Osteocyte (in vitro differentiated cells): ENCODE measurements at regions not wholly inside any gene's neighbourhood (a gene's known extent, or its start where the extent isn't known, plus 50 kb on each side); places are given as distances from the start of the nearest gene placed in this dataset.

Source experiments
- DNase-seq: peaks from one replicate; pipeline ENCODE4 v3.0.0; 2021; ENCODE audit warnings: mixed read lengths; ENCODE audit not compliant: unreplicated experiment; ENCODE audit errors: extremely low spot score
- H3K27ac Mint-ChIP-seq: one replicate; pipeline ENCODE4 v1.8.0; 2021; ENCODE audit warnings: mild to moderate bottlenecking, mixed read lengths; ENCODE audit not compliant: unreplicated experiment
- H3K27me3 Mint-ChIP-seq: one replicate; pipeline ENCODE4 v1.8.0; 2021; ENCODE audit warnings: mixed read lengths; ENCODE audit not compliant: unreplicated experiment
- H3K36me3 Mint-ChIP-seq: one replicate; pipeline ENCODE4 v1.8.0; 2021; ENCODE audit warnings: mixed read lengths; ENCODE audit not compliant: unreplicated experiment
- H3K4me1 Mint-ChIP-seq: one replicate; pipeline ENCODE4 v1.8.0; 2021; ENCODE audit warnings: mixed read lengths; ENCODE audit not compliant: unreplicated experiment
- H3K4me3 Mint-ChIP-seq: one replicate; pipeline ENCODE4 v1.8.0; 2021; ENCODE audit warnings: mild to moderate bottlenecking, moderate library complexity, mixed read lengths; ENCODE audit not compliant: unreplicated experiment
- H3K9me3 Mint-ChIP-seq: one replicate; pipeline ENCODE4 v1.8.0; 2021; ENCODE audit warnings: mixed read lengths; ENCODE audit not compliant: unreplicated experiment
- TF ChIP-seq, protein P1 (sequence below): fragments of 200-600 bp; sonication (generic); IDR thresholded peaks from 2 replicates; pipeline ENCODE4 v1.5.0; 2021; ENCODE audit warnings: antibody characterized with exemption, mild to moderate bottlenecking, moderate library complexity

DNA sequence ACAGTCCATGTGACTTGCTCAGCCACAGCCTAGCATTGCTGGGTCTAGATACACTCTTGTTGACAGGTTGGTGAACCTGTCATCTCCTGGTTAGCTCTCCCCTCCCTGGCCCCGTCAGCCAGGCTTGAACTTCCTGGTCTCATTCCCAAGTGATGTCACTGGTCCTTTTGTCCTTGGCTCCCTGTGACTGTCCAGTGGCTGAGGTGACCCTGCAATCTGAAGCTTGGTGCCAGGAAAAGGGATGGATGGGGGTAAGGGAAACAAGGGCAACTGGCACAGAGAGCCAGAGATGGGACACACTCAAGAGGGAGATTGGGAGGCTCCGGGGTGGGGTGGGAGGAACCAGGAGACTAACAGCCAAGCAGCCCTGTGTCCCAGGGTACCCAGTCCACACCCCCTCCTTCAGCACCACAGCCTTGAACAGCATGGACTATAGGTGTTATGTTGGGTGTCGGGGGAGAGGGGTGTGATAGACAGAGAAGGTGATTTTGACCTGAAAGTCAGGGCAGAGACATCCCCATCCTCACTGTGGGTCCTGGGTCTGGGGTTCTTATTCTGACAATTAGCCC lies 63.8 kb upstream of the THY1 start:
- Mint-ChIP-seq H3K36me3 (no peaks in the 10 kb centered on the region), H3K4me1 (no peaks in the 10 kb centered on the region), H3K27ac (no peak overlapping the region), H3K27me3 (peaks cover 45% of the 10 kb centered on the region), H3K9me3 (no peaks in the 10 kb centered on the region), H3K4me3 (no peak overlapping the region)
- TF ChIP-seq, protein P1, sequence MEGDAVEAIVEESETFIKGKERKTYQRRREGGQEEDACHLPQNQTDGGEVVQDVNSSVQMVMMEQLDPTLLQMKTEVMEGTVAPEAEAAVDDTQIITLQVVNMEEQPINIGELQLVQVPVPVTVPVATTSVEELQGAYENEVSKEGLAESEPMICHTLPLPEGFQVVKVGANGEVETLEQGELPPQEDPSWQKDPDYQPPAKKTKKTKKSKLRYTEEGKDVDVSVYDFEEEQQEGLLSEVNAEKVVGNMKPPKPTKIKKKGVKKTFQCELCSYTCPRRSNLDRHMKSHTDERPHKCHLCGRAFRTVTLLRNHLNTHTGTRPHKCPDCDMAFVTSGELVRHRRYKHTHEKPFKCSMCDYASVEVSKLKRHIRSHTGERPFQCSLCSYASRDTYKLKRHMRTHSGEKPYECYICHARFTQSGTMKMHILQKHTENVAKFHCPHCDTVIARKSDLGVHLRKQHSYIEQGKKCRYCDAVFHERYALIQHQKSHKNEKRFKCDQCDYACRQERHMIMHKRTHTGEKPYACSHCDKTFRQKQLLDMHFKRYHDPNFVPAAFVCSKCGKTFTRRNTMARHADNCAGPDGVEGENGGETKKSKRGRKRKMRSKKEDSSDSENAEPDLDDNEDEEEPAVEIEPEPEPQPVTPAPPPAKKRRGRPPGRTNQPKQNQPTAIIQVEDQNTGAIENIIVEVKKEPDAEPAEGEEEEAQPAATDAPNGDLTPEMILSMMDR, result no peak
- DNase-seq, result peak; percentile 48

DNA sequence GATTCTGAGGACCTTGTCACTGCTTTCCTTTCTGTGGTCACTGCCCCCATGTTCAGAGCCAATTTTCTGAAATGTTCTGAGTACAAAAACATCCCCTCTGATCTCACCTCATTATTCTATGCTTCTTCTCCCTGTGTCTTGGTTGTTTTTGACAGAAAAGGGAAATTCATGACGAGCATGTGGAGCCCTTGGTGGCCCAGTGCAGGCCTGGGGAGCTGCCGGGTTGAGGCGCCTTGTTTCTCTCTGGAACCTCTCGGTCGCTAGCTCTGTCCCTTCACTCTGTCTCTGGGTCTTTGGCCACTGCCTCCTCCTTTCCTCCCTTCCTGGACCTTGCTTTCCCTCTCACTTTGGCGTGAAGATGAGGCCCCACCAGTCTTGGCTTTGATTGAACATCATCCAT lies 63.0 kb upstream of the THY1 start:
- H3K4me1 Mint-ChIP-seq, result peaks cover 5% of the 10 kb centered on the region
- DNase-seq, result no peak
- no peaks in the 10 kb centered on the region for H3K9me3 Mint-ChIP-seq
- TF ChIP-seq, protein P1, result no peak
- H3K36me3 Mint-ChIP-seq, result no peaks in the 10 kb centered on the region
- H3K27me3 Mint-ChIP-seq, result peaks cover 41% of the 10 kb centered on the region
- H3K27ac Mint-ChIP-seq, result no peak overlapping the region
- H3K4me3 Mint-ChIP-seq, result no peak overlapping the region

DNA sequence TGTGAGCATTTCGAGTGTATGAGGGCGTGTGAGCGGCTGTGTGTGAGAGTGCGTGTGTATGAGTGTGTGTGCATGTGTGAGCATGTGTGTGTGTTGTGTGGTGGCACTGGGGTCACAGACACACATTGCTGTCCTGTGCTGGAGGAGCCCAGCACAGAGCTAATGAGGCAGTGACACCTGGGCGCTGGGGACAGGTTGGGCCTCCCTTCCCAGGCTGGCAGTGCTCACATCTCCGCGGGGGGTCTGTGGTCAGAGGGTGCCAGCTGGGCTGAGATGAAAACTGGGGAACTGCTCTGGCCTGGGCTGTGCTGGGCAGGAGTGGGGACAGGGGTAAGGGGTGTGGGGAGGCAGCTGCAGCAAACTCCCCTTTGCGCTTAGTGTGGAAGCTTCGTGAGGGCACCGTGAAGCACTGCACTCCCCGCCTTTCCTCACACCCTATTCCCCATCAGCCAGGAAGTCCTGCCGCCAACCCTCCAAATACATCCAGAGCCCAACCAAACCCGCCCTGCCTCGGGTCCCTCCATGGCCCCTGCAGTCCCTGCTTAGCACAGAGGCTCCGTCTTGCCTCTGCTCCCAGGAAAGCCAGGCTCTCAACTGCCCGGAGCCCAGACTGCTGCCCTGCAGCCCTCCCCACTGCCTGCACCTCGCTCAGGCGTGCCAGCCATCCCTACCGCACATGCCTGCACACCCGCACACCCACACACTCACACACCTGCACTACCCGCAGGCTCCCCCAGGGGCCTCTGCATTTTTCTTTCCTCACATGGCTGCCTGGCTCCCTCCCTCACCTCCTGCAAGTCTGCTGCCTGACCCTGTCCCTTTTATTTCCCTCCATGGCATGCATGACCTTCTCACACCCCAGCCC lies 62.0 kb upstream of the THY1 start:
- TF ChIP-seq, protein P1, result peak; percentile 6
- peaks cover 6% of the 10 kb centered on the region for H3K4me1 Mint-ChIP-seq
- no peak overlapping the region for H3K27ac Mint-ChIP-seq
- H3K36me3 Mint-ChIP-seq, result no peaks in the 10 kb centered on the region
- H3K27me3 Mint-ChIP-seq, result peaks cover 42% of the 10 kb centered on the region
- peak; percentile 81 for DNase-seq
- H3K4me3 Mint-ChIP-seq, result no peak overlapping the region
- no peaks in the 10 kb centered on the region for H3K9me3 Mint-ChIP-seq

DNA sequence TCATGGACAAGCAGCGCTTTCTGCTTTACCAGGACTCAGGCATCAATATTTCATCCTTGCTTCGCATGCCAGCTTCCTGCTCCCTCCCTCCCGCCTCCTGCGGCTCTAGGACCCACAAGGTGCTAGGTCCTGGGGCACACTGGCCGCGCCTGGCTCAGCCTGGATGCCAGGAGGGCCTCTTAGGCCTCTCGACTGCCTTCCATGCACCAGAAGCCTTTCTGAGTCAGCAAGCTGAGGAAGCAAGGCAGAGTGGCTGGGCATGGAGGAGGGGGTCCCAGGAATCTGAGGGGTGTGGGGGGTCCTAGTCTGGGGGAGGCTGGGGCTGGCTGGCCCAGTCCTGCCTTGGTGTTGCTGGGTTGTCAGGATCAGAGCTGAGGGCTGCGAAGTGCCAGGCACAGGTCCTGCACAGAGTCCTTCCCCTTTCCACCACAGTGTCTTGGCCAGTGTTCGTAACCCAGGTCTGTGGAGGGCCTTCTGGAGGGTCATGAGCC lies 61.0 kb upstream of the THY1 start:
- Mint-ChIP-seq H3K36me3 (no peaks in the 10 kb centered on the region), H3K9me3 (no peaks in the 10 kb centered on the region), H3K4me3 (no peak overlapping the region), H3K4me1 (peaks cover 6% of the 10 kb centered on the region), H3K27me3 (peaks cover 52% of the 10 kb centered on the region), H3K27ac (no peak overlapping the region)
- no peak for DNase-seq
- TF ChIP-seq, protein P1, result no peak

DNA sequence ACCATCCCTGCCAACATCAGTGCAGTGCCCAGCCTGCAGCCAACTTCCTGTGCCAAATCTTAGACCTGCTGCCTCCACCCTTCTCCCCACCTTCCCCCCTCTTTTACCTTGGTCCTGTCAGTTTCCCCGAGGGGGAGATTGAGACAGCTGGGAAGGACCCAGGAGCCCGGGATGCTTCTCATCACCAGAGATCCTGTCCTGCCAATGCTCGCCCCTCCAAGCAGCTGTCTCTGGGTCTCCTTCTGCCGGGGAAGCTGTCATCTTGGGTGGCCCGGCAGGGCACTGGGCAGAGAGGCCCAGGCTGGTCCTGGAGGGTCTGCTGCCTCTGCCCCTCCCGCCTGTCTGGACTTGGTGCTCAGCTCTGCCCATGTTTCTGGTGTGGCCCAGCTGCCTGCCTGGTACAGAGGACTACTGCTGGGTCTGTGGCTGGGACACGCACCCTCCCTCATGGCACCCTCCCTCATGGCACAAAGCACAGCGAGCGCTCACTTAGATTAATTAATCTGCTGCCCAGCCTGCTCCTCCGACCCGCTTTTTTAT lies 60.4 kb upstream of the THY1 start:
- Mint-ChIP-seq H3K27me3 (peaks cover 53% of the 10 kb centered on the region), H3K4me3 (no peak overlapping the region), H3K27ac (no peak overlapping the region), H3K9me3 (no peaks in the 10 kb centered on the region), H3K4me1 (peaks cover 6% of the 10 kb centered on the region), H3K36me3 (no peaks in the 10 kb centered on the region)
- TF ChIP-seq, protein P1, result no peak
- peak; percentile 74 for DNase-seq
